Activated naive CD4-positive, alpha-beta T cell treated with anti-CD3 and anti-CD28 coated beads, Interleukin-2, amount 50 U/mL, for 24 hours (primary cell): ENCODE measurements at regions not wholly inside any gene's neighbourhood (a gene's known extent, or its start where the extent isn't known, plus 50 kb on each side); places are given as distances from the start of the nearest gene placed in this dataset.
"Not testable (repeated sequence)": the region's sequence is repeated elsewhere in the genome, so short reads cannot be mapped to it uniquely, and the experiment has no call there.

Source experiments
- H3K27ac Mint-ChIP-seq: one replicate; pipeline ENCODE4 v1.8.0; 2021; ENCODE audit warnings: mild to moderate bottlenecking, mixed read lengths
- H3K27me3 Mint-ChIP-seq: one replicate; pipeline ENCODE4 v1.8.0; 2021; ENCODE audit warnings: mixed read lengths
- H3K36me3 Mint-ChIP-seq: one replicate; pipeline ENCODE4 v1.8.0; 2021; ENCODE audit warnings: mixed read lengths
- H3K4me1 Mint-ChIP-seq: one replicate; pipeline ENCODE4 v1.8.0; 2021; ENCODE audit warnings: mixed read lengths
- H3K4me3 Mint-ChIP-seq: one replicate; pipeline ENCODE4 v1.8.0; 2021; ENCODE audit warnings: mild to moderate bottlenecking, mixed read lengths
- H3K9me3 Mint-ChIP-seq: one replicate; pipeline ENCODE4 v1.8.0; 2021; ENCODE audit warnings: mixed read lengths

GRCh38 chr3:146715170-146715569, 110.0 kb upstream of the PLSCR5 start:
- no peaks in the 10 kb centered on the region for H3K27me3 Mint-ChIP-seq
- peaks cover 10% of the 10 kb centered on the region for H3K9me3 Mint-ChIP-seq
- no peaks in the 10 kb centered on the region for H3K36me3 Mint-ChIP-seq
- no peak overlapping the region for H3K4me3 Mint-ChIP-seq
- no peak overlapping the region for H3K27ac Mint-ChIP-seq
- no peaks in the 10 kb centered on the region for H3K4me1 Mint-ChIP-seq

GRCh38 chr3:146712806-146713205, 107.7 kb upstream of the PLSCR5 start:
- H3K27me3 Mint-ChIP-seq, result no peaks in the 10 kb centered on the region
- peaks cover 4% of the 10 kb centered on the region for H3K9me3 Mint-ChIP-seq
- H3K27ac Mint-ChIP-seq, result no peak overlapping the region
- no peaks in the 10 kb centered on the region for H3K4me1 Mint-ChIP-seq
- H3K4me3 Mint-ChIP-seq, result no peak overlapping the region
- H3K36me3 Mint-ChIP-seq, result no peaks in the 10 kb centered on the region

- no peaks in the 10 kb centered on the region for H3K36me3 Mint-ChIP-seq
- peaks cover 13% of the 10 kb centered on the region for H3K9me3 Mint-ChIP-seq
- H3K27me3 Mint-ChIP-seq, result no peaks in the 10 kb centered on the region
- no peaks in the 10 kb centered on the region for H3K4me1 Mint-ChIP-seq
- H3K4me3 Mint-ChIP-seq, result no peak overlapping the region
- no peak overlapping the region for H3K27ac Mint-ChIP-seq
Measured at GRCh38 chr3:146709969-146710368, 104.8 kb upstream of the PLSCR5 start.

- Mint-ChIP-seq H3K4me3 (no peak overlapping the region), H3K36me3 (no peaks in the 10 kb centered on the region), H3K4me1 (no peaks in the 10 kb centered on the region), H3K27me3 (no peaks in the 10 kb centered on the region), H3K27ac (no peak overlapping the region), H3K9me3 (peaks cover 9% of the 10 kb centered on the region)
Measured at GRCh38 chr3:146705225-146705624, 100.1 kb upstream of the PLSCR5 start.

- peaks cover 4% of the 10 kb centered on the region for H3K9me3 Mint-ChIP-seq
- H3K27me3 Mint-ChIP-seq, result no peaks in the 10 kb centered on the region
- no peak overlapping the region for H3K4me3 Mint-ChIP-seq
- H3K36me3 Mint-ChIP-seq, result no peaks in the 10 kb centered on the region
- H3K4me1 Mint-ChIP-seq, result no peaks in the 10 kb centered on the region
- H3K27ac Mint-ChIP-seq, result no peak overlapping the region
Measured at GRCh38 chr3:146702237-146702636, 97.1 kb upstream of the PLSCR5 start.

GRCh38 chr3:146701246-146701645, 96.1 kb upstream of the PLSCR5 start:
- no peaks in the 10 kb centered on the region for H3K4me1 Mint-ChIP-seq
- H3K4me3 Mint-ChIP-seq, result no peak overlapping the region
- no peak overlapping the region for H3K27ac Mint-ChIP-seq
- peaks cover 4% of the 10 kb centered on the region for H3K9me3 Mint-ChIP-seq
- no peaks in the 10 kb centered on the region for H3K36me3 Mint-ChIP-seq
- no peaks in the 10 kb centered on the region for H3K27me3 Mint-ChIP-seq

GRCh38 chr3:146700025-146700424, 94.9 kb upstream of the PLSCR5 start:
- not testable (repeated sequence) for H3K4me1 Mint-ChIP-seq, H3K36me3 Mint-ChIP-seq, H3K9me3 Mint-ChIP-seq, H3K27me3 Mint-ChIP-seq, H3K27ac Mint-ChIP-seq, H3K4me3 Mint-ChIP-seq

- Mint-ChIP-seq H3K36me3 (no peaks in the 10 kb centered on the region), H3K27ac (no peak overlapping the region), H3K9me3 (no peaks in the 10 kb centered on the region), H3K27me3 (no peaks in the 10 kb centered on the region), H3K4me3 (no peak overlapping the region), H3K4me1 (no peaks in the 10 kb centered on the region)
Measured at GRCh38 chr3:146692254-146692653, 87.1 kb upstream of the PLSCR5 start.

GRCh38 chr3:146685050-146685814, 80.1 kb upstream of the PLSCR5 start:
- H3K27ac Mint-ChIP-seq, result no peak overlapping the region
- no peaks in the 10 kb centered on the region for H3K36me3 Mint-ChIP-seq
- H3K27me3 Mint-ChIP-seq, result no peaks in the 10 kb centered on the region
- H3K4me1 Mint-ChIP-seq, result no peaks in the 10 kb centered on the region
- H3K4me3 Mint-ChIP-seq, result no peak overlapping the region
- no peaks in the 10 kb centered on the region for H3K9me3 Mint-ChIP-seq

- Mint-ChIP-seq H3K36me3 (no peaks in the 10 kb centered on the region), H3K4me1 (no peaks in the 10 kb centered on the region), H3K4me3 (no peak overlapping the region), H3K9me3 (no peaks in the 10 kb centered on the region), H3K27ac (no peak overlapping the region), H3K27me3 (no peaks in the 10 kb centered on the region)
Measured at GRCh38 chr3:146682171-146682570, 77.0 kb upstream of the PLSCR5 start.

- Mint-ChIP-seq H3K36me3 (no peaks in the 10 kb centered on the region), H3K4me1 (no peaks in the 10 kb centered on the region), H3K9me3 (no peaks in the 10 kb centered on the region), H3K27me3 (peaks cover 1% of the 10 kb centered on the region), H3K27ac (no peak overlapping the region), H3K4me3 (no peak overlapping the region)
Measured at GRCh38 chr3:146680617-146681016, 75.5 kb upstream of the PLSCR5 start.

GRCh38 chr3:146679995-146680394, 74.8 kb upstream of the PLSCR5 start:
- no peaks in the 10 kb centered on the region for H3K4me1 Mint-ChIP-seq
- peaks cover 1% of the 10 kb centered on the region for H3K27me3 Mint-ChIP-seq
- H3K27ac Mint-ChIP-seq, result no peak overlapping the region

GRCh38 chr3:146679191-146679590, 74.0 kb upstream of the PLSCR5 start:
- Mint-ChIP-seq H3K36me3 (no peaks in the 10 kb centered on the region), H3K4me1 (no peaks in the 10 kb centered on the region), H3K27ac (no peak overlapping the region), H3K27me3 (peaks cover 1% of the 10 kb centered on the region), H3K4me3 (no peak overlapping the region), H3K9me3 (no peaks in the 10 kb centered on the region)

More at GRCh38 chr3:146679995-146680394, 74.8 kb upstream of the PLSCR5 start:
- no peak overlapping the region for H3K4me3 Mint-ChIP-seq
- no peaks in the 10 kb centered on the region for H3K36me3 Mint-ChIP-seq
- H3K9me3 Mint-ChIP-seq, result no peaks in the 10 kb centered on the region

- Mint-ChIP-seq H3K9me3 (peaks cover 5% of the 10 kb centered on the region), H3K4me3 (no peak overlapping the region), H3K27me3 (peaks cover 1% of the 10 kb centered on the region), H3K36me3 (no peaks in the 10 kb centered on the region), H3K27ac (no peak overlapping the region), H3K4me1 (no peaks in the 10 kb centered on the region)
Measured at GRCh38 chr3:146672941-146673340, 67.8 kb upstream of the PLSCR5 start.

- Mint-ChIP-seq H3K36me3 (no peaks in the 10 kb centered on the region), H3K4me1 (no peaks in the 10 kb centered on the region), H3K27me3 (no peaks in the 10 kb centered on the region), H3K9me3 (peaks cover 6% of the 10 kb centered on the region), H3K27ac (no peak overlapping the region), H3K4me3 (no peak overlapping the region)
Measured at GRCh38 chr3:146664403-146664802, 59.3 kb upstream of the PLSCR5 start.

GRCh38 chr3:146658841-146659240, 53.7 kb upstream of the PLSCR5 start:
- Mint-ChIP-seq H3K9me3 (peaks cover 6% of the 10 kb centered on the region), H3K4me3 (no peak overlapping the region), H3K4me1 (no peaks in the 10 kb centered on the region), H3K27me3 (peaks cover 2% of the 10 kb centered on the region), H3K27ac (no peak overlapping the region), H3K36me3 (no peaks in the 10 kb centered on the region)
